DOHH2 (cell line): ENCODE measurements at regions not wholly inside any gene's neighbourhood (a gene's known extent, or its start where the extent isn't known, plus 50 kb on each side); places are given as distances from the start of the nearest gene placed in this dataset.

Source experiments
- CTCF ChIP-seq: fragments of 200-600 bp; sonication (generic); IDR thresholded peaks from one replicate; pipeline ENCODE4 v1.5.1; 2014; ENCODE audit warnings: antibody characterized with exemption, mild to moderate bottlenecking, low read depth, low read length; ENCODE audit not compliant: poor library complexity, severe bottlenecking
- EZH2phosphoT487 ChIP-seq: fragments of 200-600 bp; sonication (generic); IDR thresholded peaks from 2 replicates; pipeline ENCODE4 v1.6.1; 2017; ENCODE audit warnings: borderline replicate concordance, mild to moderate bottlenecking, antibody characterized with exemption, low read length, moderate library complexity, mixed read lengths

DNA sequence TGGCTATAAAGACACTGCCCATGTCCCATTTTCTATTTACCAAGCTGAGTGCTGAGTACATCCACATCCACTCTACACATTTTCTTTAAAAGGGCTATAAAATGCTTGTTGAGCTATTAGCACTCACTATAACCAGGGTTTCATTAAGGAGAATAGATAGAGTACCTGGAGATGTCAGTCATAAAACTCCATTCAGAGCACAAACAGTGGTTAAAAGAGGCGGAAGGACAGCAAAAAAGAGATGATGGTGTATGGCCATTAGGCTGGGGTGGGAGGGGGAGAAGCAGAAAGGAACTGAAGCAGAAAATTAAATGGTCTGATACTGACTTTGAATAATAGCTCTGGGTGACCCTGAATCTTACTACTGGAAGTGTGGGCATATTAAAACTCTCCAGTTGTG lies 609.9 kb upstream of the MAP3K7 start:
- TF ChIP-seq CTCF (no peak), EZH2phosphoT487 (no peak)
